T-cell (primary cell): ENCODE measurements at regions not wholly inside any gene's neighbourhood (a gene's known extent, or its start where the extent isn't known, plus 50 kb on each side); places are given as distances from the start of the nearest gene placed in this dataset.

Experiments
- ATAC-seq, 4 experiments: fragments of 200-7000 bp in 3 of 4; fragments of 150-1000 bp in 1 of 4; cut with Tn5 transposase; replicated peaks in 1 of 4; 1 replicate in 3 of 4; 2 replicates in 1 of 4; pipeline ENCODE4 v1.10.0; 2021; ENCODE audit warnings: moderate library complexity in 3 of 4, mild to moderate bottlenecking in 2 of 4, moderate number of reproducible peaks in 1 of 4
- CTCF ChIA-PET, 2 donors: fragments of 300-600 bp; sonication (Branson Sonifier 250); formaldehyde crosslinking; loops; one replicate each; lab custom pipeline; 2022; ENCODE audit warnings: antibody characterized with exemption in 2 of 2; lab: Charles Lee
- POLR2A ChIA-PET, 2 donors: fragments of 300-600 bp; sonication (Branson Sonifier 250); formaldehyde crosslinking; loops; one replicate each; lab custom pipeline; 2022; ENCODE audit warnings: antibody characterized with exemption in 2 of 2; lab: Charles Lee
- DNase-seq, 35 experiments: peaks; one replicate each; pipeline versions ENCODE4 v3.0.0 to v3.0.0-alpha.2; 2013 to 2023
- H3K27ac ChIP-seq: one replicate; pipeline ENCODE4 v1.5.1; 2013; ENCODE audit warnings: low read length
- H3K27me3 ChIP-seq, 2 experiments: replicated peaks in 1 of 2; 1 replicate in 1 of 2; 2 replicates in 1 of 2; pipeline versions ENCODE4 v1.6.1 to v1.7.0; 2013; ENCODE audit warnings: low read length in 1 of 2, mixed read lengths in 1 of 2; ENCODE audit not compliant: control insufficient read depth in 2 of 2, insufficient read depth in 2 of 2; ENCODE audit errors: extremely low read depth in 1 of 2
- H3K36me3 ChIP-seq, 2 donors: 1 replicate in 1 of 2; 2 replicates in 1 of 2; pipeline versions ENCODE4 v1.6.1 to v1.7.0; 2013; ENCODE audit warnings: low read length in 1 of 2; ENCODE audit not compliant: control insufficient read depth in 2 of 2, insufficient read depth in 1 of 2; ENCODE audit errors: extremely low read depth in 1 of 2
- H3K4me1 ChIP-seq, 2 experiments: 1 replicate in 1 of 2; 2 replicates in 1 of 2; pipeline versions ENCODE4 v1.6.1 to v1.7.0; 2013; ENCODE audit warnings: low read length in 2 of 2, mixed read lengths in 1 of 2; ENCODE audit not compliant: insufficient read depth in 2 of 2, control insufficient read depth in 1 of 2; ENCODE audit errors: extremely low read depth in 1 of 2
- H3K4me3 ChIP-seq, 2 donors: 1 replicate in 1 of 2; 2 replicates in 1 of 2; pipeline versions ENCODE4 v1.5.1 to v1.7.0; 2013; ENCODE audit warnings: mild to moderate bottlenecking in 2 of 2, low read length in 1 of 2, moderate library complexity in 1 of 2; ENCODE audit not compliant: control insufficient read depth in 1 of 2; ENCODE audit errors: extremely low read depth in 1 of 2
- H3K9me3 ChIP-seq: 2 replicates; pipeline ENCODE4 v1.7.0; 2013
- H3K27ac Mint-ChIP-seq, 2 donors: one replicate each; pipeline ENCODE4 v1.8.0; 2020 to 2021; ENCODE audit warnings: mild to moderate bottlenecking in 2 of 2, mixed read lengths in 2 of 2
- H3K27me3 Mint-ChIP-seq, 2 donors: one replicate each; pipeline ENCODE4 v1.8.0; 2021 to 2022; ENCODE audit warnings: mixed read lengths in 2 of 2
- H3K36me3 Mint-ChIP-seq: one replicate; pipeline ENCODE4 v1.8.0; 2021; ENCODE audit warnings: mixed read lengths
- H3K4me1 Mint-ChIP-seq, 3 donors: one replicate each; pipeline ENCODE4 v1.8.0; 2020 to 2022; ENCODE audit warnings: mixed read lengths in 3 of 3, mild to moderate bottlenecking in 1 of 3
- H3K4me3 Mint-ChIP-seq, 3 donors: one replicate each; pipeline ENCODE4 v1.8.0; 2020 to 2022; ENCODE audit warnings: mild to moderate bottlenecking in 3 of 3, mixed read lengths in 3 of 3, moderate library complexity in 3 of 3
- H3K9me3 Mint-ChIP-seq, 3 donors: one replicate each; pipeline ENCODE4 v1.8.0; 2020 to 2022; ENCODE audit warnings: mixed read lengths in 3 of 3
- WGBS: methylation state at CpG from one replicate; pipeline ENCODE4 v1.1.5; 2013; ENCODE audit warnings: missing lambda C conversion rate; ENCODE audit not compliant: insufficient coverage; 5-methylcytosine and 5-hydroxymethylcytosine counted together

- Mint-ChIP-seq H3K4me3 (no peak overlapping the region), H3K36me3 (no peaks in the 10 kb centered on the region), H3K27me3 (peaks cover 15 to 27% of the 10 kb centered on the region in 2 donors), H3K4me1 (no peaks in the 10 kb centered on the region), H3K9me3 (no peaks in the 10 kb centered on the region), H3K27ac (no peak overlapping the region)
- Histone ChIP-seq H3K27me3 (peaks cover 0 to 41% of the 10 kb centered on the region in 2 experiments), H3K4me3 (no peak overlapping the region), H3K36me3 (no peaks in the 10 kb centered on the region), H3K4me1 (no peaks in the 10 kb centered on the region), H3K9me3 (no peaks in the 10 kb centered on the region), H3K27ac (no peak overlapping the region)
- WGBS, result 84% methylated on average over 15 of the region's 20 CpGs
- DNase-seq (no peak), ATAC-seq (no peak)
- POLR2A ChIA-PET, result no interaction called here
- CTCF ChIA-PET, result no interaction called here
These were observed 73.8 kb upstream of the SHISAL1 start for GRCh38 chr22:44386386-44387035.

GRCh38 chr22:44385781-44386180 lies 73.0 kb upstream of the SHISAL1 start:
- ChIA-PET CTCF (no interaction called here), POLR2A (no interaction called here)
- Histone ChIP-seq H3K9me3 (no peaks in the 10 kb centered on the region), H3K27ac (no peak overlapping the region), H3K4me3 (no peak overlapping the region), H3K36me3 (no peaks in the 10 kb centered on the region), H3K4me1 (no peaks in the 10 kb centered on the region), H3K27me3 (peaks cover 0 to 47% of the 10 kb centered on the region in 2 experiments)
- H3K9me3 Mint-ChIP-seq, result no peaks in the 10 kb centered on the region
- 89% methylated on average over 11 of the region's 12 CpGs for WGBS
- H3K4me3 Mint-ChIP-seq, result no peak overlapping the region
- no peaks in the 10 kb centered on the region for H3K36me3 Mint-ChIP-seq
- ATAC-seq, result no peak
- H3K27me3 Mint-ChIP-seq, result peaks cover 15 to 27% of the 10 kb centered on the region in 2 donors
- no peak overlapping the region for H3K27ac Mint-ChIP-seq
- no peak for DNase-seq
- no peaks in the 10 kb centered on the region for H3K4me1 Mint-ChIP-seq

- no peak overlapping the region for H3K4me3 Mint-ChIP-seq
- Histone ChIP-seq H3K27me3 (peaks cover 0 to 43% of the 10 kb centered on the region in 2 experiments), H3K4me3 (no peak overlapping the region), H3K4me1 (no peaks in the 10 kb centered on the region), H3K27ac (no peak overlapping the region), H3K36me3 (no peaks in the 10 kb centered on the region), H3K9me3 (no peaks in the 10 kb centered on the region)
- no peaks in the 10 kb centered on the region for H3K4me1 Mint-ChIP-seq
- H3K9me3 Mint-ChIP-seq, result no peaks in the 10 kb centered on the region
- WGBS, result 86% methylated on average over 11 of the region's 14 CpGs
- DNase-seq (no peak), ATAC-seq (no peak)
- H3K27me3 Mint-ChIP-seq, result peaks cover 15 to 25% of the 10 kb centered on the region in 2 donors
- POLR2A ChIA-PET, result no interaction called here
- H3K36me3 Mint-ChIP-seq, result no peaks in the 10 kb centered on the region
- H3K27ac Mint-ChIP-seq, result no peak overlapping the region
- CTCF ChIA-PET, result no interaction called here
These were observed 72.5 kb upstream of the SHISAL1 start for GRCh38 chr22:44385296-44385610.

- Histone ChIP-seq H3K4me1 (no peaks in the 10 kb centered on the region), H3K4me3 (no peak overlapping the region), H3K9me3 (no peaks in the 10 kb centered on the region), H3K36me3 (no peaks in the 10 kb centered on the region), H3K27me3 (peaks cover 0 to 42% of the 10 kb centered on the region in 2 experiments), H3K27ac (no peak overlapping the region)
- no peak for ATAC-seq
- Mint-ChIP-seq H3K27ac (no peak overlapping the region), H3K4me3 (no peak overlapping the region), H3K36me3 (no peaks in the 10 kb centered on the region), H3K9me3 (no peaks in the 10 kb centered on the region), H3K27me3 (peaks cover 15 to 26% of the 10 kb centered on the region in 2 donors), H3K4me1 (no peaks in the 10 kb centered on the region)
- ChIA-PET CTCF (no interaction called here), POLR2A (no interaction called here)
- DNase-seq, result no peak
- WGBS, result 90% methylated on average over 11 of the region's 12 CpGs
These were observed 72.0 kb upstream of the SHISAL1 start for GRCh38 chr22:44384563-44385295.

GRCh38 chr22:44383652-44384562 lies 71.2 kb upstream of the SHISAL1 start:
- no peak for DNase-seq
- H3K9me3 Mint-ChIP-seq, result no peaks in the 10 kb centered on the region
- Histone ChIP-seq H3K36me3 (no peaks in the 10 kb centered on the region), H3K4me3 (no peak overlapping the region), H3K9me3 (no peaks in the 10 kb centered on the region), H3K4me1 (no peaks in the 10 kb centered on the region), H3K27ac (no peak overlapping the region), H3K27me3 (peaks cover 0 to 38% of the 10 kb centered on the region in 2 experiments)
- ChIA-PET CTCF (no interaction called here), POLR2A (no interaction called here)
- WGBS, result 87% methylated on average over 10 of the region's 14 CpGs
- H3K4me1 Mint-ChIP-seq, result no peaks in the 10 kb centered on the region
- no peaks in the 10 kb centered on the region for H3K36me3 Mint-ChIP-seq
- H3K4me3 Mint-ChIP-seq, result no peak overlapping the region
- H3K27ac Mint-ChIP-seq, result no peak overlapping the region
- peaks cover 15 to 28% of the 10 kb centered on the region in 2 donors for H3K27me3 Mint-ChIP-seq
- ATAC-seq, result no peak

DNA sequence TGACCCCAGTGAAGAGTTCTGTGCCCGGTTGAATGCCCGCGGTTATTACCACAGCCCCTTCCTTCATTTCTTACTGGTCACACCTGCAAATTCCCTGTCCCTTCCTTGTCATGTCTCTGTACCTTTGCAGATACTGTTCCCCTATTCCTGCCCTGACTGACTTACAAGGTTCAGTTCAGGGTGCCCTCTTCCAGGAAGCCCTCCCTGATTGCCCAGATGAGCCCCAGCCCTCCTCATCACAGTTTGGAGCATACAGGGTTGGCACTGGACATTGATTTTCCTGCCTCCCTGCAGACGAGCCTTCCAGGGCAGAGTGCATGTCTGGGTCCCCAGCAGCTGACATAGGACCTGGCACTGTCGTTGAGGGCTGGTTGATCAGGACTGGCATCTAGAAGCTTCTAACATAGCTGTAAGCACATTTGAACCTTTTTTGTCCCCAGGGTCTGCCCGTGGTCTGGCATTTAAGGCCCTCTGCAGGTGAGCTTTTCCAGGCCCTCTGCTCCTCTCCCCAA lies 70.4 kb upstream of the SHISAL1 start:
- Mint-ChIP-seq H3K4me3 (no peak overlapping the region), H3K27ac (no peak overlapping the region), H3K36me3 (no peaks in the 10 kb centered on the region), H3K27me3 (peaks cover 12 to 25% of the 10 kb centered on the region in 2 donors), H3K9me3 (peaks cover 0 to 3% (median 2%) of the 10 kb centered on the region in 3 donors), H3K4me1 (no peaks in the 10 kb centered on the region)
- CTCF ChIA-PET, result no interaction called here
- POLR2A ChIA-PET, result no interaction called here
- Histone ChIP-seq H3K27me3 (peaks cover 0 to 35% of the 10 kb centered on the region in 2 experiments), H3K9me3 (no peaks in the 10 kb centered on the region), H3K4me1 (no peaks in the 10 kb centered on the region), H3K4me3 (no peak overlapping the region), H3K27ac (no peak overlapping the region), H3K36me3 (no peaks in the 10 kb centered on the region)
- no peak for DNase-seq
- 66% methylated on average over 6 of the region's 6 CpGs for WGBS
- ATAC-seq, result no peak
